ENCODE measurements at regions not wholly inside any gene's neighbourhood (a gene's known extent, or its start where the extent isn't known, plus 50 kb on each side); places are given as distances from the start of the nearest gene placed in this dataset.

- Mint-ChIP-seq H3K36me3 (no peaks in the 10 kb centered on the region), H3K27me3 (peaks cover 6% of the 10 kb centered on the region), H3K9me3 (no peaks in the 10 kb centered on the region), H3K4me1 (peaks cover 0 to 2% (median 0%) of the 10 kb centered on the region in 4 donors), H3K4me3 (no peak overlapping the region), H3K27ac (no peak overlapping the region)
- Histone ChIP-seq H3K36me3 (ENCODE audit: control insufficient read depth, insufficient read depth, low read length) (no peaks in the 10 kb centered on the region), H3K4me3 (ENCODE audit: low read depth, low read length) (no peak overlapping the region), H3K4me1 (ENCODE audit: control insufficient read depth, insufficient read depth, low read length, poor library complexity, severe bottlenecking) (no peaks in the 10 kb centered on the region), H3K27me3 (ENCODE audit: control insufficient read depth, insufficient read depth, low read length) (no peaks in the 10 kb centered on the region), H3K27ac (ENCODE audit: insufficient read depth, low read length, poor library complexity, severe bottlenecking) (no peak overlapping the region), H3K9me3 (ENCODE audit: control insufficient read depth in 2 of 2, low read length in 2 of 2) (no peaks in the 10 kb centered on the region)
- no peak for DNase-seq
- ATAC-seq (ENCODE audit: low read depth in 2 of 2), result no peak
Observed at GRCh38 chr16:85222155-85222863, 110.0 kb upstream of the CIBAR2 start.

- no peaks in the 10 kb centered on the region for H3K36me3 ChIP-seq (ENCODE audit: control insufficient read depth, insufficient read depth, low read length)
- no peaks in the 10 kb centered on the region for H3K4me1 ChIP-seq (ENCODE audit: control insufficient read depth, insufficient read depth, low read length, poor library complexity, severe bottlenecking)
- ATAC-seq (ENCODE audit: low read depth in 2 of 2), result no peak
- no peaks in the 10 kb centered on the region for H3K9me3 Mint-ChIP-seq
- no peak overlapping the region for H3K27ac ChIP-seq (ENCODE audit: insufficient read depth, low read length, poor library complexity, severe bottlenecking)
- H3K27me3 Mint-ChIP-seq, result peaks cover 8% of the 10 kb centered on the region
- no peaks in the 10 kb centered on the region for H3K9me3 ChIP-seq (ENCODE audit: control insufficient read depth in 2 of 2, low read length in 2 of 2)
- no peak overlapping the region for H3K4me3 Mint-ChIP-seq
- no peak for DNase-seq
- no peak overlapping the region for H3K4me3 ChIP-seq (ENCODE audit: low read depth, low read length)
- peaks cover 0 to 2% (median 0%) of the 10 kb centered on the region in 4 donors for H3K4me1 Mint-ChIP-seq
- H3K36me3 Mint-ChIP-seq, result no peaks in the 10 kb centered on the region
- H3K27me3 ChIP-seq (ENCODE audit: control insufficient read depth, insufficient read depth, low read length), result no peaks in the 10 kb centered on the region
- no peak overlapping the region for H3K27ac Mint-ChIP-seq
Observed at GRCh38 chr16:85225257-85225656, 113.0 kb upstream of the CIBAR2 start.

GRCh38 chr16:85225721-85226120 is 113.4 kb upstream of the CIBAR2 start:
- no peak for ATAC-seq (ENCODE audit: low read depth in 2 of 2)
- Mint-ChIP-seq H3K4me1 (peaks cover 0 to 2% (median 0%) of the 10 kb centered on the region in 4 donors), H3K9me3 (peaks cover 0 to 1% (median 0%) of the 10 kb centered on the region in 7 donors), H3K4me3 (no peak overlapping the region), H3K36me3 (no peaks in the 10 kb centered on the region), H3K27ac (no peak overlapping the region), H3K27me3 (peaks cover 8% of the 10 kb centered on the region)
- no peak overlapping the region for H3K4me3 ChIP-seq (ENCODE audit: low read depth, low read length)
- no peak for DNase-seq
- no peak overlapping the region for H3K27ac ChIP-seq (ENCODE audit: insufficient read depth, low read length, poor library complexity, severe bottlenecking)
- no peaks in the 10 kb centered on the region for H3K4me1 ChIP-seq (ENCODE audit: control insufficient read depth, insufficient read depth, low read length, poor library complexity, severe bottlenecking)
- no peaks in the 10 kb centered on the region for H3K27me3 ChIP-seq (ENCODE audit: control insufficient read depth, insufficient read depth, low read length)
- no peaks in the 10 kb centered on the region for H3K36me3 ChIP-seq (ENCODE audit: control insufficient read depth, insufficient read depth, low read length)
- no peaks in the 10 kb centered on the region for H3K9me3 ChIP-seq (ENCODE audit: control insufficient read depth in 2 of 2, low read length in 2 of 2)

- Mint-ChIP-seq H3K27me3 (peaks cover 8% of the 10 kb centered on the region), H3K27ac (no peak overlapping the region), H3K36me3 (no peaks in the 10 kb centered on the region), H3K9me3 (peaks cover 0 to 3% (median 0%) of the 10 kb centered on the region in 7 donors), H3K4me1 (no peaks in the 10 kb centered on the region), H3K4me3 (no peak overlapping the region)
- Histone ChIP-seq H3K4me1 (ENCODE audit: control insufficient read depth, insufficient read depth, low read length, poor library complexity, severe bottlenecking) (no peaks in the 10 kb centered on the region), H3K27me3 (ENCODE audit: control insufficient read depth, insufficient read depth, low read length) (no peaks in the 10 kb centered on the region), H3K9me3 (ENCODE audit: control insufficient read depth in 2 of 2, low read length in 2 of 2) (no peaks in the 10 kb centered on the region), H3K4me3 (ENCODE audit: low read depth, low read length) (no peak overlapping the region), H3K36me3 (ENCODE audit: control insufficient read depth, insufficient read depth, low read length) (no peaks in the 10 kb centered on the region), H3K27ac (ENCODE audit: insufficient read depth, low read length, poor library complexity, severe bottlenecking) (no peak overlapping the region)
- no peak for DNase-seq
- no peak for ATAC-seq (ENCODE audit: low read depth in 2 of 2)
Observed at GRCh38 chr16:85227084-85227945, 115.0 kb upstream of the CIBAR2 start.

- no peaks in the 10 kb centered on the region for H3K4me1 Mint-ChIP-seq
- Histone ChIP-seq H3K27ac (ENCODE audit: insufficient read depth, low read length, poor library complexity, severe bottlenecking) (no peak overlapping the region), H3K4me3 (ENCODE audit: low read depth, low read length) (no peak overlapping the region), H3K4me1 (ENCODE audit: control insufficient read depth, insufficient read depth, low read length, poor library complexity, severe bottlenecking) (no peaks in the 10 kb centered on the region), H3K27me3 (ENCODE audit: control insufficient read depth, insufficient read depth, low read length) (no peaks in the 10 kb centered on the region), H3K9me3 (ENCODE audit: control insufficient read depth in 2 of 2, low read length in 2 of 2) (no peaks in the 10 kb centered on the region), H3K36me3 (ENCODE audit: control insufficient read depth, insufficient read depth, low read length) (no peaks in the 10 kb centered on the region)
- H3K4me3 Mint-ChIP-seq, result no peak overlapping the region
- peaks cover 0 to 3% (median 0%) of the 10 kb centered on the region in 7 donors for H3K9me3 Mint-ChIP-seq
- H3K36me3 Mint-ChIP-seq, result no peaks in the 10 kb centered on the region
- DNase-seq (no peak), ATAC-seq (ENCODE audit: low read depth in 2 of 2) (no peak)
- no peak overlapping the region for H3K27ac Mint-ChIP-seq
- peaks cover 8% of the 10 kb centered on the region for H3K27me3 Mint-ChIP-seq
Observed at GRCh38 chr16:85227946-85228862, 115.9 kb upstream of the CIBAR2 start.

- ATAC-seq (ENCODE audit: low read depth in 2 of 2) (no peak), DNase-seq (no peak)
- no peaks in the 10 kb centered on the region for H3K4me1 ChIP-seq (ENCODE audit: control insufficient read depth, insufficient read depth, low read length, poor library complexity, severe bottlenecking)
- Mint-ChIP-seq H3K27ac (no peak overlapping the region), H3K27me3 (peaks cover 15% of the 10 kb centered on the region), H3K9me3 (peaks cover 0 to 3% (median 0%) of the 10 kb centered on the region in 7 donors), H3K4me3 (no peak overlapping the region), H3K36me3 (no peaks in the 10 kb centered on the region), H3K4me1 (no peaks in the 10 kb centered on the region)
- no peaks in the 10 kb centered on the region for H3K9me3 ChIP-seq (ENCODE audit: control insufficient read depth in 2 of 2, low read length in 2 of 2)
- no peak overlapping the region for H3K27ac ChIP-seq (ENCODE audit: insufficient read depth, low read length, poor library complexity, severe bottlenecking)
- H3K27me3 ChIP-seq (ENCODE audit: control insufficient read depth, insufficient read depth, low read length), result no peaks in the 10 kb centered on the region
- H3K4me3 ChIP-seq (ENCODE audit: low read depth, low read length), result no peak overlapping the region
- H3K36me3 ChIP-seq (ENCODE audit: control insufficient read depth, insufficient read depth, low read length), result no peaks in the 10 kb centered on the region
Observed at GRCh38 chr16:85228970-85229430, 116.7 kb upstream of the CIBAR2 start.

GRCh38 chr16:85229869-85230462 is 117.7 kb upstream of the CIBAR2 start:
- Histone ChIP-seq H3K27me3 (ENCODE audit: control insufficient read depth, insufficient read depth, low read length) (no peaks in the 10 kb centered on the region), H3K4me1 (ENCODE audit: control insufficient read depth, insufficient read depth, low read length, poor library complexity, severe bottlenecking) (no peaks in the 10 kb centered on the region), H3K4me3 (ENCODE audit: low read depth, low read length) (no peak overlapping the region), H3K36me3 (ENCODE audit: control insufficient read depth, insufficient read depth, low read length) (no peaks in the 10 kb centered on the region), H3K27ac (ENCODE audit: insufficient read depth, low read length, poor library complexity, severe bottlenecking) (no peak overlapping the region), H3K9me3 (ENCODE audit: control insufficient read depth in 2 of 2, low read length in 2 of 2) (no peaks in the 10 kb centered on the region)
- Mint-ChIP-seq H3K4me1 (no peaks in the 10 kb centered on the region), H3K9me3 (peaks cover 0 to 3% (median 0%) of the 10 kb centered on the region in 7 donors), H3K4me3 (no peak overlapping the region), H3K36me3 (no peaks in the 10 kb centered on the region), H3K27me3 (peaks cover 18% of the 10 kb centered on the region), H3K27ac (no peak overlapping the region)
- DNase-seq, result no peak
- ATAC-seq (ENCODE audit: low read depth in 2 of 2), result no peak

Data from CD4-positive, CD25-positive, alpha-beta regulatory T cell (primary cell).